HUDEP-2 (cell line): ENCODE measurements at regions not wholly inside any gene's neighbourhood (a gene's known extent, or its start where the extent isn't known, plus 50 kb on each side); places are given as distances from the start of the nearest gene placed in this dataset.
"Not testable (repeated sequence)": the region's sequence is repeated elsewhere in the genome, so short reads cannot be mapped to it uniquely, and the experiment has no call there.

Source experiments
- DNase-seq, 76 experiments: peaks; one replicate each; lab custom pipeline; 2025; ENCODE audit not compliant: unreplicated experiment in 76 of 76; lab: John Stamatoyannopoulos, UW

GRCh38 chr6:21947227-21947626 is 349.6 kb downstream of the PRL start:
- not testable (repeated sequence) for DNase-seq

- DNase-seq: no peak
Measured at GRCh38 chr6:21947731-21948386, 349.0 kb downstream of the PRL start.

GRCh38 chr6:21949211-21949801 is 347.5 kb downstream of the PRL start:
- DNase-seq: no peak

- DNase-seq: no peak
Measured at GRCh38 chr6:21952367-21952766, 344.5 kb downstream of the PRL start.

GRCh38 chr6:21953831-21954801 is 342.7 kb downstream of the PRL start:
- DNase-seq: no peak

- DNase-seq: no peak
Measured at GRCh38 chr6:21955053-21955595, 341.7 kb downstream of the PRL start.

- DNase-seq: no peak
Measured at GRCh38 chr6:21955951-21956350, 340.9 kb downstream of the PRL start.

- DNase-seq: no peak
Measured at GRCh38 chr6:21958428-21958827, 338.4 kb downstream of the PRL start.

GRCh38 chr6:21961226-21961625 is 335.6 kb downstream of the PRL start:
- DNase-seq: no peak

GRCh38 chr6:21965016-21965415 is 331.8 kb downstream of the PRL start:
- DNase-seq: no peak

- no peak for DNase-seq
Measured at GRCh38 chr6:21965953-21966539, 330.8 kb downstream of the PRL start.

- no peak for DNase-seq
Measured at GRCh38 chr6:21967056-21967974, 329.5 kb downstream of the PRL start.

GRCh38 chr6:21968411-21968810 is 328.4 kb downstream of the PRL start:
- no peak for DNase-seq

- no peak for DNase-seq
Measured at GRCh38 chr6:21969192-21969591, 327.6 kb downstream of the PRL start.

- DNase-seq: no peak
Measured at GRCh38 chr6:21970569-21971300, 326.1 kb downstream of the PRL start.

- DNase-seq: no peak
Measured at GRCh38 chr6:21971541-21971940, 325.3 kb downstream of the PRL start.

- DNase-seq: no peak
Measured at GRCh38 chr6:21972516-21972915, 324.3 kb downstream of the PRL start.

- DNase-seq: no peak
Measured at GRCh38 chr6:21977346-21977745, 319.5 kb downstream of the PRL start.

GRCh38 chr6:21981235-21981833 is 315.5 kb downstream of the PRL start:
- no peak for DNase-seq
